ENCODE measurements at regions not wholly inside any gene's neighbourhood (a gene's known extent, or its start where the extent isn't known, plus 50 kb on each side); places are given as distances from the start of the nearest gene placed in this dataset.

DNA sequence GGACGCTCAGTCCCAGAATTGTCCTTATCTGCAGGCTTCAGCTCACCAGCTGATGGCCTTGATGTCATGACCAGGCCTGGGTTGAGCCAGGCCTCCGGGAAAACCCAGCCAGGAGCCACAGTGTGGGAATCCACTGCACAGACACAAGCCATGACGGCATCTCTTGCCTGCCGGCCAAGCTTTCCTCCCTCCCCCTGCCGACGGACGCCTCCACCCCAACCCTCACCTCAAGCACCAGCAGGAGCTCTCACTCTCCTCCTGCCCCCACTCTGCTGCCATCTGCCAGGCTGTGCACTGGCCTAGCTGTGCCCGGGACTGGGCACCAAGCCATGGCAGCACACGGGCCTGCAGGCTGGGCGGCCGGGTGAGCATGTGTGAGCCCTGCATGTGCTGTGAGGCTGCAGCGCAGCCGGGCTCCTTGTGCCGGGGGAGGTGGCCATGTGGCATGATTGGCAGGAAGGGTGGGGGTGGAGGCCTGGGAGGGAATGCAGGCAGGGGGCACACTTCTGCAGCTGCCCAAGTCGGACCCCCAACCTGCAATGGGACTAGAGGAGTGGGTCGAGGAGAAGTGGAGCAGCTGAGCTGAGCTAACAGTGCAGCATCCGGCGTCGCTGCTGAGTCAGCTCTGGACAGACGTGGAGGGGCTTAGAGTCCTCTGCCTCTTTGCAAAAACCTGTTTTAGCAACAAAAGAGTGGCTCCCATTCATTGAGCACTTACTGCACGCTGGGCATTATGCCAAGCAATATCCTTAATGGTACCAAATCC is 268.5 kb downstream of the CBLN1 start:
- TF ChIP-seq EP300 (IDR thresholded peaks at IDR 0.05; ENCODE audit: borderline replicate concordance in 1 of 2, low read depth in 1 of 2, low read length in 1 of 2) (0 out of 4 replicates have a peak, but pooled peaks of 1 of the 2 experiments have one; percentile 25), GATA2 (CRISPR knock-in tag; IDR thresholded peaks at IDR 0.05) (peak; percentile 38), SIN3A (IDR thresholded peaks at IDR 0.05; ENCODE audit: borderline replicate concordance, low read depth, low read length) (no peak), MXI1 (IDR thresholded peaks at IDR 0.05; ENCODE audit: low read depth, low read length) (0 out of 2 replicates have a peak, but pooled peaks have one; percentile 59), RXRA (IDR thresholded peaks at IDR 0.05; ENCODE audit: borderline replicate concordance, low read depth) (no peak), RAD21 (IDR thresholded peaks at IDR 0.05; ENCODE audit: low read length) (0 out of 2 replicates have a peak, but pooled peaks have one; percentile 3)

DNA sequence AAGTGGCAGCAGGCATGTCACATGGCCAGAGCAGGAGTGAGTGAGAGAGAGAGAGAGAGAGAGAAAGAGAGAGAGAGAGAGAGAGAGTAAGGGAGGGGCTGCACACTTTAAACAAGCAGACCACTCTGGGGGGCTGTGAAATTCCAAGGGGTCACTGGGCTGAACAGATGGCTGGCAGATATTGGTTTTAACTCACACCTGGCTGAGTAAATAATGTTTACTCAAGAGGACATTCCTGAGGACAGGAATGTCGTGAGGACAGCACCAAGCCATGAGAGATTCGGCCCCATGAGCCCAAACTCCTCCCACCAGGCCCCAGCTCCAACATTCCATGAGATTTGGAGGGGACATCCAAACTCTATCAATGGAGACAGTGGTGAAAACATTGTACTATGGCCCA is 269.7 kb downstream of the CBLN1 start:
- POLR2A ChIA-PET = no interaction called here
- Histone ChIP-seq H3K9me3 (no peaks in the 10 kb centered on the region), H3K9me2 (no peaks in the 10 kb centered on the region), H3K4me2 (no peak overlapping the region), H3F3A (replicated peaks; ENCODE audit: insufficient read depth) (no peaks in the 10 kb centered on the region), H2AFZ (ENCODE audit: low read depth) (no peak overlapping the region), H3K4me1 (ENCODE audit: control insufficient read depth in 1 of 2, insufficient read depth in 2 of 2, low read depth in 1 of 2, low read length in 1 of 2) (peaks cover 0 to 14% of the 10 kb centered on the region in 2 experiments; a peak in 1 of 4 replicates), H4K20me1 (ENCODE audit: insufficient read depth) (no peaks in the 10 kb centered on the region), H3K36me3 (replicated peaks in 1 of 2; ENCODE audit: control insufficient read depth in 1 of 2, insufficient read depth in 2 of 2, low read length in 1 of 2) (no peaks in the 10 kb centered on the region), H3K79me2 (ENCODE audit: insufficient read depth) (no peaks in the 10 kb centered on the region), H3K4me3 (ENCODE audit: low read depth in 2 of 2, low read length in 1 of 2) (no peak overlapping the region), H3K27ac (ENCODE audit: low read depth in 2 of 2, low read length in 1 of 2) (no peak overlapping the region), H3K9ac (no peak overlapping the region), H3K27me3 (ENCODE audit: insufficient read depth) (no peaks in the 10 kb centered on the region)
- DNase-seq = no peak
- CTCF ChIA-PET = no interaction called here
- TF ChIP-seq, protein P1, sequence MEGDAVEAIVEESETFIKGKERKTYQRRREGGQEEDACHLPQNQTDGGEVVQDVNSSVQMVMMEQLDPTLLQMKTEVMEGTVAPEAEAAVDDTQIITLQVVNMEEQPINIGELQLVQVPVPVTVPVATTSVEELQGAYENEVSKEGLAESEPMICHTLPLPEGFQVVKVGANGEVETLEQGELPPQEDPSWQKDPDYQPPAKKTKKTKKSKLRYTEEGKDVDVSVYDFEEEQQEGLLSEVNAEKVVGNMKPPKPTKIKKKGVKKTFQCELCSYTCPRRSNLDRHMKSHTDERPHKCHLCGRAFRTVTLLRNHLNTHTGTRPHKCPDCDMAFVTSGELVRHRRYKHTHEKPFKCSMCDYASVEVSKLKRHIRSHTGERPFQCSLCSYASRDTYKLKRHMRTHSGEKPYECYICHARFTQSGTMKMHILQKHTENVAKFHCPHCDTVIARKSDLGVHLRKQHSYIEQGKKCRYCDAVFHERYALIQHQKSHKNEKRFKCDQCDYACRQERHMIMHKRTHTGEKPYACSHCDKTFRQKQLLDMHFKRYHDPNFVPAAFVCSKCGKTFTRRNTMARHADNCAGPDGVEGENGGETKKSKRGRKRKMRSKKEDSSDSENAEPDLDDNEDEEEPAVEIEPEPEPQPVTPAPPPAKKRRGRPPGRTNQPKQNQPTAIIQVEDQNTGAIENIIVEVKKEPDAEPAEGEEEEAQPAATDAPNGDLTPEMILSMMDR (IDR thresholded peaks at IDR 0.05) = no peak
- no peak for TF ChIP-seq JUND (IDR thresholded peaks at IDR 0.05)
- TF ChIP-seq, protein P2, sequence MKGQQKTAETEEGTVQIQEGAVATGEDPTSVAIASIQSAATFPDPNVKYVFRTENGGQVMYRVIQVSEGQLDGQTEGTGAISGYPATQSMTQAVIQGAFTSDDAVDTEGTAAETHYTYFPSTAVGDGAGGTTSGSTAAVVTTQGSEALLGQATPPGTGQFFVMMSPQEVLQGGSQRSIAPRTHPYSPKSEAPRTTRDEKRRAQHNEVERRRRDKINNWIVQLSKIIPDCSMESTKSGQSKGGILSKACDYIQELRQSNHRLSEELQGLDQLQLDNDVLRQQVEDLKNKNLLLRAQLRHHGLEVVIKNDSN (IDR thresholded peaks at IDR 0.05; ENCODE audit: borderline replicate concordance, low read depth) = no peak
- no peak for TF ChIP-seq SIN3A (IDR thresholded peaks at IDR 0.05; ENCODE audit: borderline replicate concordance, low read depth, low read length)
- TF ChIP-seq YY1 (IDR thresholded peaks at IDR 0.05; ENCODE audit: low read depth) = no peak
- TF ChIP-seq SMC3 (IDR thresholded peaks at IDR 0.05; ENCODE audit: low read depth, low read length) = no peak
- no peak for TF ChIP-seq TCF12 (IDR thresholded peaks at IDR 0.05)
- WGBS (ENCODE audit: low lambda C conversion rate) = 13% methylated on average over 2 of the region's 2 CpGs

More for the DNA sequence above, 268.5 kb downstream of the CBLN1 start:
- Histone ChIP-seq H3K79me2 (ENCODE audit: insufficient read depth) (no peaks in the 10 kb centered on the region), H2AFZ (ENCODE audit: low read depth) (no peak overlapping the region), H4K20me1 (ENCODE audit: insufficient read depth) (no peaks in the 10 kb centered on the region), H3K36me3 (replicated peaks in 1 of 2; ENCODE audit: control insufficient read depth in 1 of 2, insufficient read depth in 2 of 2, low read length in 1 of 2) (no peaks in the 10 kb centered on the region), H3K9ac (no peak overlapping the region), H3K27me3 (ENCODE audit: insufficient read depth) (no peaks in the 10 kb centered on the region), H3K27ac (ENCODE audit: low read depth in 2 of 2, low read length in 1 of 2) (peak overlapping the region in 1 of 2 experiments; percentile 60; a peak in 1 of 4 replicates), H3F3A (replicated peaks; ENCODE audit: insufficient read depth) (no peaks in the 10 kb centered on the region), H3K4me3 (ENCODE audit: low read depth in 2 of 2, low read length in 1 of 2) (no peak overlapping the region), H3K4me2 (no peak overlapping the region; the same call in 1 of the 2 replicates), H3K9me2 (no peaks in the 10 kb centered on the region), H3K9me3 (no peaks in the 10 kb centered on the region), H3K4me1 (ENCODE audit: control insufficient read depth in 1 of 2, insufficient read depth in 2 of 2, low read depth in 1 of 2, low read length in 1 of 2) (peaks cover 0 to 14% of the 10 kb centered on the region in 2 experiments; a peak in 1 of 4 replicates)
- ChIA-PET CTCF (no interaction called here), POLR2A (no interaction called here)
- peak; percentile 76 for DNase-seq
- WGBS (ENCODE audit: low lambda C conversion rate) = 24% methylated on average over 10 of the region's 21 CpGs
